ENCODE measurements at regions not wholly inside any gene's neighbourhood (a gene's known extent, or its start where the extent isn't known, plus 50 kb on each side); places are given as distances from the start of the nearest gene placed in this dataset.

DNA sequence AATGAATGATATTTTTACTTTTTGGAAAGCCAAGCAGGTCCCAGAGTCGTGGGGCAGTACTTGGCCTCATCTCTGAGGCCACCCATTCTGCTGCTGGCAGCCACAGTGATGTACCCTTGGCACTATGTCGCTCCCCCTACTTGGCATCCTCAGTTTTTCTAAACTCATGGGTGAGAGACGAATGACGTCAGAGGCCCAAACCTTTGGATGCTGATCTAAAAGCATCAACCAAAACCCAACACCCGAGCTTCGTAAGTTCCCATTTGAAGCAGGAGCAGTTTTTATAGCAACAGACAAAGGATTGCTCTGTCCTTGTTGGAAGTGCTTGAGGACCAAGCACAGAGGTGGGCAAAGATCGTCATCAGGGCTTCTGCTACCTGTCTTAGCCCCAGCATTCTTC is 212.9 kb downstream of the PAX1 start:
- TF ChIP-seq EZH2 (IDR thresholded peaks at IDR 0.05; ENCODE audit: low read depth) (no peak), CTCF (conservative IDR thresholded peaks at IDR 0.05) (no peak)
- Histone ChIP-seq H3F3A (ENCODE audit: insufficient read depth, low read depth) (no peaks in the 10 kb centered on the region), H3K9me3 (ENCODE audit: insufficient read depth, low read depth) (no peaks in the 10 kb centered on the region), H2AFZ (no peak overlapping the region), H3K4me3 (no peak overlapping the region), H3K9me2 (ENCODE audit: insufficient read depth) (no peaks in the 10 kb centered on the region), H4K20me1 (ENCODE audit: insufficient read depth) (no peaks in the 10 kb centered on the region), H3K79me2 (ENCODE audit: low read depth) (no peaks in the 10 kb centered on the region), H3K27me3 (ENCODE audit: insufficient read depth, low read depth) (no peaks in the 10 kb centered on the region; the same call in 1 of the 2 replicates), H3K4me2 (no peak overlapping the region), H3K27ac (no peak overlapping the region), H3K36me3 (ENCODE audit: low read depth) (no peaks in the 10 kb centered on the region), H3K4me1 (replicated peaks; ENCODE audit: insufficient read depth) (no peaks in the 10 kb centered on the region)
- DNase-seq, result no peak
- CTCF ChIA-PET, result no interaction called here
- intact Hi-C loops (cut with micrococcal nuclease; ENCODE audit: unreplicated experiment), result no loop called here
- POLR2A ChIA-PET (ENCODE audit: unreplicated experiment), result no interaction called here
- BruUV-seq (replicated peaks), result no TSS peak

- H4K20me1 ChIP-seq (ENCODE audit: insufficient read depth), result no peaks in the 10 kb centered on the region
- H3K79me2 ChIP-seq (ENCODE audit: low read depth), result no peaks in the 10 kb centered on the region
- H3K4me1 ChIP-seq (replicated peaks; ENCODE audit: insufficient read depth), result no peaks in the 10 kb centered on the region
- no peak for TF ChIP-seq EZH2 (IDR thresholded peaks at IDR 0.05; ENCODE audit: low read depth)
- TF ChIP-seq CTCF (conservative IDR thresholded peaks at IDR 0.05), result no peak
- no peak overlapping the region for H3K4me3 ChIP-seq
- no peaks in the 10 kb centered on the region for H3K9me3 ChIP-seq (ENCODE audit: insufficient read depth, low read depth)
- POLR2A ChIA-PET (ENCODE audit: unreplicated experiment), result interaction anchor here (0.7 kb wide), 1 partner anchor 1218 kb away, joined by 3 read pairs; no protein-coding TSS in a partner anchor
- H3K27me3 ChIP-seq (ENCODE audit: insufficient read depth, low read depth), result no peaks in the 10 kb centered on the region
- H3K36me3 ChIP-seq (ENCODE audit: low read depth), result no peaks in the 10 kb centered on the region
- no peak overlapping the region for H2AFZ ChIP-seq
- DNase-seq, result no peak
- H3K27ac ChIP-seq, result no peak overlapping the region
- intact Hi-C loops (cut with micrococcal nuclease; ENCODE audit: unreplicated experiment), result no loop called here
- no TSS peak for BruUV-seq (replicated peaks)
- H3F3A ChIP-seq (ENCODE audit: insufficient read depth, low read depth), result no peaks in the 10 kb centered on the region
- CTCF ChIA-PET, result no interaction called here
- H3K4me2 ChIP-seq, result no peak overlapping the region
- no peaks in the 10 kb centered on the region for H3K9me2 ChIP-seq (ENCODE audit: insufficient read depth)
These were observed 196.9 kb downstream of the PAX1 start for GRCh38 chr20:21902391-21902790.

GRCh38 chr20:21901470-21902275 is 196.2 kb downstream of the PAX1 start:
- DNase-seq, result no peak
- H2AFZ ChIP-seq, result no peak overlapping the region
- H4K20me1 ChIP-seq (ENCODE audit: insufficient read depth), result no peaks in the 10 kb centered on the region
- H3K79me2 ChIP-seq (ENCODE audit: low read depth), result no peaks in the 10 kb centered on the region
- no peaks in the 10 kb centered on the region for H3K4me1 ChIP-seq (replicated peaks; ENCODE audit: insufficient read depth)
- CTCF ChIA-PET, result no interaction called here
- no peaks in the 10 kb centered on the region for H3K36me3 ChIP-seq (ENCODE audit: low read depth)
- H3K27me3 ChIP-seq (ENCODE audit: insufficient read depth, low read depth), result no peaks in the 10 kb centered on the region
- H3K9me3 ChIP-seq (ENCODE audit: insufficient read depth, low read depth), result no peaks in the 10 kb centered on the region
- POLR2A ChIA-PET (ENCODE audit: unreplicated experiment), result no interaction called here
- H3K27ac ChIP-seq, result no peak overlapping the region
- H3K9me2 ChIP-seq (ENCODE audit: insufficient read depth), result no peaks in the 10 kb centered on the region
- TF ChIP-seq CTCF (conservative IDR thresholded peaks at IDR 0.05), result no peak
- no peak for TF ChIP-seq EZH2 (IDR thresholded peaks at IDR 0.05; ENCODE audit: low read depth)
- no peaks in the 10 kb centered on the region for H3F3A ChIP-seq (ENCODE audit: insufficient read depth, low read depth)
- intact Hi-C loops (cut with micrococcal nuclease; ENCODE audit: unreplicated experiment), result no loop called here
- no TSS peak for BruUV-seq (replicated peaks)
- no peak overlapping the region for H3K4me3 ChIP-seq
- no peak overlapping the region for H3K4me2 ChIP-seq
